ENCODE measurements at regions not wholly inside any gene's neighbourhood (a gene's known extent, or its start where the extent isn't known, plus 50 kb on each side); places are given as distances from the start of the nearest gene placed in this dataset.

DNA sequence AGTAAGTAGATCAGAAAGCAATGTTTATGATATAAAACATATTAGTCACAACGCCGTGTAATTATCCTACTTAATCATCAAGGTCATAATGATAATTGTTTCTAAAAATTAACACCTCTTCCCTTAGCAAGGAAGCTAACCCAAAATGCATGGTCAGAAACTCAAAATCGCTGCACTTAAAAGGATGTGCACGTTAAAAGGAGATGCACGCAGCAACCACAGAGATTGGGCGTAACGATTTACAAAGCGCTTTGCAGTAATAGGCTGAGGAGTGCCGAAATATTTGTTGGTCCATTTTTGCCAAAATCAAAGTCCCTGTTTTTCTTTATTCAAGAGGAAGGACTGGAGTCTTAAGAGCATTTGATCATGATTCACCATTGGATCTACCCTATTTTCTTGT, 1077.2 kb downstream of the VRK1 start:
- Histone ChIP-seq H2AK9ac (replicated peaks; ENCODE audit: low read depth, low read length, poor library complexity) (no peak overlapping the region), H3K23ac (ENCODE audit: low read depth, low read length) (no peak overlapping the region), H3K36me3 (ENCODE audit: control insufficient read depth, insufficient read depth, low read length) (no peaks in the 10 kb centered on the region), H4K91ac (ENCODE audit: insufficient read depth, low read depth, low read length) (no peak overlapping the region), H3K4me1 (ENCODE audit: control insufficient read depth, insufficient read depth, low read length) (no peaks in the 10 kb centered on the region), H4K8ac (ENCODE audit: low read depth in 2 of 2, low read length in 2 of 2) (no peak overlapping the region), H2BK5ac (ENCODE audit: low read depth, low read length, poor library complexity, severe bottlenecking) (no peak overlapping the region), H2BK120ac (ENCODE audit: low read depth, low read length) (no peak overlapping the region), H2BK15ac (ENCODE audit: low read depth, low read length) (no peak overlapping the region), H3K4me2 (ENCODE audit: low read depth, low read length) (no peak overlapping the region), H3K4ac (ENCODE audit: low read depth, low read length) (no peak overlapping the region), H3K9me1 (ENCODE audit: insufficient read depth, low read length) (no peaks in the 10 kb centered on the region), H3K9me3 (ENCODE audit: control insufficient read depth, insufficient read depth, low read length) (peaks cover 22% of the 10 kb centered on the region), H3K14ac (replicated peaks; ENCODE audit: low read depth, low read length) (no peak overlapping the region), H2BK20ac (ENCODE audit: low read depth, low read length) (no peak overlapping the region), H3K27ac (ENCODE audit: insufficient read depth, low read length) (no peak overlapping the region), H3K56ac (ENCODE audit: extremely low read depth, insufficient read depth, low read length) (no peak overlapping the region), H3K9ac (ENCODE audit: low read depth, low read length) (no peak overlapping the region), H2AK5ac (ENCODE audit: low read depth, low read length) (no peak overlapping the region), H3K4me3 (ENCODE audit: insufficient read depth, low read depth, low read length) (no peak overlapping the region), H4K20me1 (ENCODE audit: insufficient read depth, low read length) (no peaks in the 10 kb centered on the region), H3K18ac (ENCODE audit: low read depth, low read length) (no peak overlapping the region), H3K79me1 (ENCODE audit: low read depth in 1 of 2, low read length in 2 of 2) (no peaks in the 10 kb centered on the region), H3K27me3 (ENCODE audit: control insufficient read depth, insufficient read depth, low read length) (no peaks in the 10 kb centered on the region), H2AFZ (replicated peaks; ENCODE audit: low read length, poor library complexity) (no peak overlapping the region), H4K5ac (ENCODE audit: low read depth, low read length) (no peak overlapping the region)
- ATAC-seq (ENCODE audit: low read depth) (no peak), DNase-seq (no peak)
- WGBS, 2 experiments (ENCODE audit: extremely low coverage in 2 of 2, insufficient read length in 1 of 2) = 47% methylated on average over 3 of the region's 9 CpGs; no CpG with 5 or more reads in 1 of the 2 experiments
- dilution Hi-C loops (cut with HindIII; ENCODE audit: low sequenced_read_pairs, unreplicated experiment) = no loop called here
- no TSS peak for BruUV-seq (replicated peaks)
- in situ Hi-C loops (cut with MboI; ENCODE audit: low sequenced_read_pairs) = no loop called here
- TF ChIP-seq NFE2L2 (IDR thresholded peaks at IDR 0.05; ENCODE audit: low read depth, low read length) = no peak
- TF ChIP-seq MAFK (IDR thresholded peaks at IDR 0.05; ENCODE audit: low read depth, low read length) = no peak
- no peak for TF ChIP-seq RAD21 (IDR thresholded peaks at IDR 0.05; ENCODE audit: low read length)
- TF ChIP-seq BHLHE40 (IDR thresholded peaks at IDR 0.05; ENCODE audit: low read depth, low read length) = no peak
- TF ChIP-seq USF2 (IDR thresholded peaks at IDR 0.05; ENCODE audit: low read depth, low read length) = no peak
- intact Hi-C loops (cut with micrococcal nuclease) = no loop called here
- ChIA-PET CTCF (no interaction called here), POLR2A (ENCODE audit: unreplicated experiment) (no interaction called here)

All from IMR-90 (cell line).